ENCODE measurements at regions not wholly inside any gene's neighbourhood (a gene's known extent, or its start where the extent isn't known, plus 50 kb on each side); places are given as distances from the start of the nearest gene placed in this dataset.

DNA sequence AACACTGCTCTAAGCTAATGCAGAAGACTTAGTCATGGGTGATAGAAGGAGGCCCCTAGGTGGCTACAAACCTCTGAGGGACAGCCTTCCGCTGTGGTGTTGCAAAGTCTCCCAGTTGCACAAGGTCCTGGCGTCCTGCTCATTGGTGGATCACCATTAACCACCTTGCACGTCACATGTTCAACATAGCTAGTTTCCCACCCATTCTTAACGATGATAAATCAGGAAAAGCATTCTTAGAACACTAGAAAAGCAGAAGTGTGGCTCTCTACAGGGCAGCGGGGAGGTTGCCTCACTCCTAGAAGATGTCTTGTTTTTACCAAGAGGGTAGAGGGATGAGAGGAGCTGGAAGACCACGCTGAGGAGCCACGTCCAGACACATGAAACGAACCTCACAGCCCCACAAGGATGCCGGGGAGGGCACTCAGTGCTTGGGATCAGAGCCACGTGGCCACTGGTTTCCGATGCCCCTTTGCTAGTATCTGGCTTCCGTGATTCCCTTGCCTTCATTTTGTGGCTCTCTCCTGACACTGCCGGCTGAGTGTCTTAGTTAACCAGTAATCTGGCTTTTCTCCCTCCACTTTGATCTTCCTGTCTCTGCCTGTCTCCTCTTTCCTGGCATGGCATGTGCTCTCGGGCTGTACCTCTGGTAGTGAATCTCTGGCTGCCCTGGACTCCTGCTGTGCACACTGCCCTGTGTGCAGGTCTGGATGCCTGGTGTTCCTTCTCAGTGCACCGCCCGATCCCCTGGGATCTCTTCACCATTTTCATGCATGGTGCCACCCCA lies 91.4 kb upstream of the NEDD9 start:
- no peak for TF ChIP-seq ZNF239 (tag by site-specific recombination; IDR thresholded peaks at IDR 0.05)
- TF ChIP-seq, protein P1, sequence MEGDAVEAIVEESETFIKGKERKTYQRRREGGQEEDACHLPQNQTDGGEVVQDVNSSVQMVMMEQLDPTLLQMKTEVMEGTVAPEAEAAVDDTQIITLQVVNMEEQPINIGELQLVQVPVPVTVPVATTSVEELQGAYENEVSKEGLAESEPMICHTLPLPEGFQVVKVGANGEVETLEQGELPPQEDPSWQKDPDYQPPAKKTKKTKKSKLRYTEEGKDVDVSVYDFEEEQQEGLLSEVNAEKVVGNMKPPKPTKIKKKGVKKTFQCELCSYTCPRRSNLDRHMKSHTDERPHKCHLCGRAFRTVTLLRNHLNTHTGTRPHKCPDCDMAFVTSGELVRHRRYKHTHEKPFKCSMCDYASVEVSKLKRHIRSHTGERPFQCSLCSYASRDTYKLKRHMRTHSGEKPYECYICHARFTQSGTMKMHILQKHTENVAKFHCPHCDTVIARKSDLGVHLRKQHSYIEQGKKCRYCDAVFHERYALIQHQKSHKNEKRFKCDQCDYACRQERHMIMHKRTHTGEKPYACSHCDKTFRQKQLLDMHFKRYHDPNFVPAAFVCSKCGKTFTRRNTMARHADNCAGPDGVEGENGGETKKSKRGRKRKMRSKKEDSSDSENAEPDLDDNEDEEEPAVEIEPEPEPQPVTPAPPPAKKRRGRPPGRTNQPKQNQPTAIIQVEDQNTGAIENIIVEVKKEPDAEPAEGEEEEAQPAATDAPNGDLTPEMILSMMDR (tag by site-specific recombination; IDR thresholded peaks at IDR 0.05): no peak
- TF ChIP-seq, protein P2, sequence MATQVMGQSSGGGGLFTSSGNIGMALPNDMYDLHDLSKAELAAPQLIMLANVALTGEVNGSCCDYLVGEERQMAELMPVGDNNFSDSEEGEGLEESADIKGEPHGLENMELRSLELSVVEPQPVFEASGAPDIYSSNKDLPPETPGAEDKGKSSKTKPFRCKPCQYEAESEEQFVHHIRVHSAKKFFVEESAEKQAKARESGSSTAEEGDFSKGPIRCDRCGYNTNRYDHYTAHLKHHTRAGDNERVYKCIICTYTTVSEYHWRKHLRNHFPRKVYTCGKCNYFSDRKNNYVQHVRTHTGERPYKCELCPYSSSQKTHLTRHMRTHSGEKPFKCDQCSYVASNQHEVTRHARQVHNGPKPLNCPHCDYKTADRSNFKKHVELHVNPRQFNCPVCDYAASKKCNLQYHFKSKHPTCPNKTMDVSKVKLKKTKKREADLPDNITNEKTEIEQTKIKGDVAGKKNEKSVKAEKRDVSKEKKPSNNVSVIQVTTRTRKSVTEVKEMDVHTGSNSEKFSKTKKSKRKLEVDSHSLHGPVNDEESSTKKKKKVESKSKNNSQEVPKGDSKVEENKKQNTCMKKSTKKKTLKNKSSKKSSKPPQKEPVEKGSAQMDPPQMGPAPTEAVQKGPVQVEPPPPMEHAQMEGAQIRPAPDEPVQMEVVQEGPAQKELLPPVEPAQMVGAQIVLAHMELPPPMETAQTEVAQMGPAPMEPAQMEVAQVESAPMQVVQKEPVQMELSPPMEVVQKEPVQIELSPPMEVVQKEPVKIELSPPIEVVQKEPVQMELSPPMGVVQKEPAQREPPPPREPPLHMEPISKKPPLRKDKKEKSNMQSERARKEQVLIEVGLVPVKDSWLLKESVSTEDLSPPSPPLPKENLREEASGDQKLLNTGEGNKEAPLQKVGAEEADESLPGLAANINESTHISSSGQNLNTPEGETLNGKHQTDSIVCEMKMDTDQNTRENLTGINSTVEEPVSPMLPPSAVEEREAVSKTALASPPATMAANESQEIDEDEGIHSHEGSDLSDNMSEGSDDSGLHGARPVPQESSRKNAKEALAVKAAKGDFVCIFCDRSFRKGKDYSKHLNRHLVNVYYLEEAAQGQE (tag by site-specific recombination; IDR thresholded peaks at IDR 0.05): no peak
- TF ChIP-seq, protein P3, sequence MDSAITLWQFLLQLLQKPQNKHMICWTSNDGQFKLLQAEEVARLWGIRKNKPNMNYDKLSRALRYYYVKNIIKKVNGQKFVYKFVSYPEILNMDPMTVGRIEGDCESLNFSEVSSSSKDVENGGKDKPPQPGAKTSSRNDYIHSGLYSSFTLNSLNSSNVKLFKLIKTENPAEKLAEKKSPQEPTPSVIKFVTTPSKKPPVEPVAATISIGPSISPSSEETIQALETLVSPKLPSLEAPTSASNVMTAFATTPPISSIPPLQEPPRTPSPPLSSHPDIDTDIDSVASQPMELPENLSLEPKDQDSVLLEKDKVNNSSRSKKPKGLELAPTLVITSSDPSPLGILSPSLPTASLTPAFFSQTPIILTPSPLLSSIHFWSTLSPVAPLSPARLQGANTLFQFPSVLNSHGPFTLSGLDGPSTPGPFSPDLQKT (IDR thresholded peaks at IDR 0.05; ENCODE audit: borderline replicate concordance, low read depth, low read length): no peak
- TF ChIP-seq IKZF3 (tag by site-specific recombination; IDR thresholded peaks at IDR 0.05): no peak
- no peak for TF ChIP-seq ZNF792 (tag by site-specific recombination; IDR thresholded peaks at IDR 0.05)
- TF ChIP-seq ZNF747 (tag by site-specific recombination; IDR thresholded peaks at IDR 0.05): no peak
- TF ChIP-seq ZNF24 (tag by site-specific recombination; IDR thresholded peaks at IDR 0.05): no peak
